HCT116 (cell line): ENCODE measurements at regions not wholly inside any gene's neighbourhood (a gene's known extent, or its start where the extent isn't known, plus 50 kb on each side); places are given as distances from the start of the nearest gene placed in this dataset.

Source experiments
- ATAC-seq: fragments of 200-7000 bp; cut with Tn5 transposase; 2 replicates; pipeline ENCODE4 v1.9.1; 2020; ENCODE audit warnings: mild to moderate bottlenecking, moderate library complexity
- BruUV-seq: library from RNA; stranded (reverse); fragments of 400-500 nt; replicated peaks from 2 replicates; lab custom pipeline; 2021; lab: Mats Ljungman, UMichigan
- CTCF ChIA-PET: fragments of 300-600 bp; sonication (Branson Sonifier 250); formaldehyde crosslinking; loops from one replicate; lab custom pipeline; 2021; ENCODE audit warnings: antibody characterized with exemption; lab: Charles Lee
- POLR2A ChIA-PET: fragments of 300-600, 350-600 bp; sonication (Branson Sonifier 250); formaldehyde crosslinking; loops from one replicate; lab custom pipeline; 2021; ENCODE audit warnings: antibody characterized with exemption; lab: Charles Lee
- RAD21 ChIA-PET, 2 experiments: fragments of 300-600 bp; sonication (Branson Sonifier 250); formaldehyde crosslinking; loops; one replicate each; lab custom pipeline; 2023; ENCODE audit warnings: low total read pairs in 2 of 2; ENCODE audit not compliant: uncharacterized antibody in 2 of 2, unreplicated experiment in 2 of 2, low non-redundant PET in 1 of 2; lab: Charles Lee
- DNase-seq: peaks from one replicate; pipeline ENCODE4 v3.0.0-alpha.2; 2010; ENCODE audit warnings: low read depth, low spot score
- H2AFZ ChIP-seq: fragments of 200-600 bp; shearing (Covaris generic), sonication (generic); 2 replicates; pipeline ENCODE4 v1.6.1; 2017; ENCODE audit warnings: low read depth, mixed run types, mixed read lengths, antibody characterized with exemption, low read length; ENCODE audit not compliant: poor library complexity, severe bottlenecking
- H3K27ac ChIP-seq: 2 replicates; pipeline ENCODE4 v1.5.1; 2012; ENCODE audit warnings: low read depth, low read length
- H3K27me3 ChIP-seq: fragments of 200-600 bp; sonication (generic); 2 replicates; pipeline ENCODE4 v1.6.1; 2016; ENCODE audit warnings: mixed run types, low read length, mixed read lengths; ENCODE audit not compliant: insufficient read depth
- H3K36me3 ChIP-seq, 2 experiments: fragments of 200-500 bp in 1 of 2; fragments of 200-600 bp in 1 of 2; sonication (Bioruptor generic) in 1 of 2; sonication (generic) in 1 of 2; 2 replicates each; pipeline versions ENCODE4 v1.5.1 to v1.6.1; 2014 to 2016; ENCODE audit warnings: low read length in 2 of 2, inconsistent platforms in 1 of 2, mixed read lengths in 1 of 2, mixed run types in 1 of 2; ENCODE audit not compliant: insufficient read depth in 2 of 2, control insufficient read depth in 1 of 2
- H3K4me1 ChIP-seq, 2 experiments: fragments of 200-600 bp in 1 of 2; sonication (generic) in 1 of 2; 2 replicates each; pipeline versions ENCODE4 v1.5.1 to v1.6.1; 2012 to 2017; ENCODE audit warnings: low read length in 2 of 2, inconsistent platforms in 1 of 2, mild to moderate bottlenecking in 1 of 2, mixed read lengths in 1 of 2, mixed run types in 1 of 2, moderate library complexity in 1 of 2; ENCODE audit not compliant: insufficient read depth in 2 of 2, control insufficient read depth in 1 of 2
- H3K4me2 ChIP-seq: fragments of 200-600 bp; sonication (generic); 2 replicates; pipeline ENCODE4 v1.6.1; 2017; ENCODE audit warnings: mixed run types, low read length, mixed read lengths
- H3K4me3 ChIP-seq, 2 experiments: fragments of 200-600 bp in 1 of 2; sonication (generic) in 1 of 2; replicated peaks in 1 of 2; 2 replicates each; pipeline ENCODE4 v1.5.1; 2011 to 2016; ENCODE audit warnings: low read length in 2 of 2, control low read depth in 1 of 2, low read depth in 1 of 2, mild to moderate bottlenecking in 1 of 2, mixed read lengths in 1 of 2, mixed run types in 1 of 2
- H3K79me2 ChIP-seq: fragments of 200-600 bp; sonication (generic); 2 replicates; pipeline ENCODE4 v1.6.1; 2017; ENCODE audit warnings: mild to moderate bottlenecking, mixed run types, low read length, moderate library complexity, mixed read lengths; ENCODE audit not compliant: insufficient read depth
- H3K9ac ChIP-seq: fragments of 200-600 bp; sonication (generic); 2 replicates; pipeline ENCODE4 v1.6.1; 2016; ENCODE audit warnings: low read length, mixed read lengths
- H3K9me2 ChIP-seq: fragments of 200-600 bp; sonication (generic), shearing (Covaris generic); 2 replicates; pipeline ENCODE4 v1.6.1; 2017; ENCODE audit warnings: mixed run types, mild to moderate bottlenecking, moderate library complexity; ENCODE audit not compliant: insufficient read depth
- H3K9me3 ChIP-seq, 2 experiments: fragments of 200-500 bp in 1 of 2; fragments of 200-600 bp in 1 of 2; sonication (Bioruptor generic) in 1 of 2; sonication (generic) in 1 of 2; 2 replicates each; pipeline ENCODE4 v1.6.1; 2014 to 2017; ENCODE audit warnings: low read length in 2 of 2, mixed read lengths in 2 of 2, inconsistent platforms in 1 of 2, low read depth in 1 of 2, mild to moderate bottlenecking in 1 of 2, mixed run types in 1 of 2, moderate library complexity in 1 of 2; ENCODE audit not compliant: control insufficient read depth in 1 of 2, insufficient read depth in 1 of 2
- H4K20me1 ChIP-seq: fragments of 200-600 bp; sonication (generic), shearing (Covaris generic); 2 replicates; pipeline ENCODE4 v1.6.1; 2017; ENCODE audit warnings: mixed run types, mild to moderate bottlenecking, moderate library complexity; ENCODE audit not compliant: insufficient read depth
- CEBPB ChIP-seq: IDR thresholded peaks from 2 replicates; pipeline ENCODE4 v1.6.1; 2012; ENCODE audit warnings: low read depth
- CTCF ChIP-seq, 3 experiments: fragments of 200-600 bp in 1 of 3; sonication (generic) in 1 of 3; IDR thresholded peaks in 2 of 3; conservative IDR thresholded peaks in 1 of 3; 2 replicates each; pipeline ENCODE4 v1.5.1; 2012 to 2017; ENCODE audit warnings: low read depth in 2 of 3, low read length in 2 of 3, antibody characterized with exemption in 1 of 3, borderline replicate concordance in 1 of 3, control low read depth in 1 of 3, mild to moderate bottlenecking in 1 of 3, mixed read lengths in 1 of 3, mixed run types in 1 of 3, moderate library complexity in 1 of 3; ENCODE audit not compliant: insufficient read depth in 1 of 3
- EGR1 ChIP-seq: IDR thresholded peaks from 2 replicates; pipeline ENCODE4 v1.6.1; 2012; ENCODE audit warnings: low read depth
- ELF1 ChIP-seq: IDR thresholded peaks from 2 replicates; pipeline ENCODE4 v1.6.1; 2012; ENCODE audit warnings: low read depth, borderline replicate concordance
- EZH2 ChIP-seq: fragments of 200-600 bp; sonication (generic); IDR thresholded peaks from 2 replicates; pipeline ENCODE4 v1.6.1; 2017; ENCODE audit warnings: antibody characterized with exemption, mixed run types
- FOSL1 ChIP-seq: IDR thresholded peaks from 2 replicates; pipeline ENCODE4 v1.6.1; 2012; ENCODE audit warnings: low read depth
- JUND ChIP-seq: IDR thresholded peaks from 2 replicates; pipeline ENCODE4 v1.6.1; 2012
- POLR2A ChIP-seq: IDR thresholded peaks from 2 replicates; pipeline ENCODE4 v1.7.0; 2011; ENCODE audit warnings: borderline replicate concordance; ENCODE audit not compliant: insufficient read depth, insufficient read length; ENCODE audit errors: extremely low read depth
- RAD21 ChIP-seq: IDR thresholded peaks from 2 replicates; pipeline ENCODE4 v1.6.1; 2012; ENCODE audit warnings: low read depth, mild to moderate bottlenecking
- SIN3A ChIP-seq: IDR thresholded peaks from 2 replicates; pipeline ENCODE4 v1.6.1; 2012; ENCODE audit warnings: low read depth
- SP1 ChIP-seq: IDR thresholded peaks from 2 replicates; pipeline ENCODE4 v1.6.1; 2012; ENCODE audit warnings: low read depth
- SRF ChIP-seq: IDR thresholded peaks from 2 replicates; pipeline ENCODE4 v1.6.1; 2012; ENCODE audit warnings: low read depth
- intact Hi-C: fragments of 100-400 bp; cut with micrococcal nuclease; formaldehyde crosslinking; loops from 2 replicates; pipeline ENCODE4 v1.10.0; 2022
- TF ChIP-seq, protein P1 (sequence below): IDR thresholded peaks from 2 replicates; pipeline ENCODE4 v1.6.1; 2012
- TF ChIP-seq, protein P2 (sequence below): IDR thresholded peaks from 2 replicates; pipeline ENCODE4 v1.6.1; 2012; ENCODE audit warnings: low read depth

GRCh38 chr22:22820626-22821025 lies 67.0 kb upstream of the IGLL5 start:
- ATAC-seq: no peak
- intact Hi-C loops: no loop called here
- POLR2A ChIA-PET: no interaction called here
- no peak for DNase-seq
- Histone ChIP-seq H3K36me3 (no peaks in the 10 kb centered on the region), H3K9me2 (no peaks in the 10 kb centered on the region), H4K20me1 (no peaks in the 10 kb centered on the region), H3K4me1 (no peaks in the 10 kb centered on the region), H3K9me3 (no peaks in the 10 kb centered on the region), H3K4me2 (no peak overlapping the region), H2AFZ (no peak overlapping the region), H3K27ac (no peak overlapping the region), H3K79me2 (no peaks in the 10 kb centered on the region), H3K9ac (no peak overlapping the region), H3K4me3 (no peak overlapping the region), H3K27me3 (no peaks in the 10 kb centered on the region)
- CTCF ChIA-PET: no interaction called here
- no TSS peak for BruUV-seq
- RAD21 ChIA-PET: no interaction called here
- no peak for TF ChIP-seq EZH2
- no peak for TF ChIP-seq JUND
- TF ChIP-seq, protein P1, sequence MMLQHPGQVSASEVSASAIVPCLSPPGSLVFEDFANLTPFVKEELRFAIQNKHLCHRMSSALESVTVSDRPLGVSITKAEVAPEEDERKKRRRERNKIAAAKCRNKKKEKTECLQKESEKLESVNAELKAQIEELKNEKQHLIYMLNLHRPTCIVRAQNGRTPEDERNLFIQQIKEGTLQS: no peak
- no peak for TF ChIP-seq EGR1
- no peak for TF ChIP-seq CTCF (IDR thresholded peaks at IDR 0.05 in 2 of 3, conservative IDR thresholded peaks at IDR 0.05 in 1 of 3; ENCODE audit: borderline replicate concordance in 1 of 3, insufficient read depth in 1 of 3, low read depth in 2 of 3, low read length in 2 of 3)
- TF ChIP-seq RAD21: no peak
- TF ChIP-seq SIN3A: no peak
- TF ChIP-seq SRF: no peak
- TF ChIP-seq FOSL1: no peak
- TF ChIP-seq POLR2A: no peak
- no peak for TF ChIP-seq CEBPB
- TF ChIP-seq, protein P2, sequence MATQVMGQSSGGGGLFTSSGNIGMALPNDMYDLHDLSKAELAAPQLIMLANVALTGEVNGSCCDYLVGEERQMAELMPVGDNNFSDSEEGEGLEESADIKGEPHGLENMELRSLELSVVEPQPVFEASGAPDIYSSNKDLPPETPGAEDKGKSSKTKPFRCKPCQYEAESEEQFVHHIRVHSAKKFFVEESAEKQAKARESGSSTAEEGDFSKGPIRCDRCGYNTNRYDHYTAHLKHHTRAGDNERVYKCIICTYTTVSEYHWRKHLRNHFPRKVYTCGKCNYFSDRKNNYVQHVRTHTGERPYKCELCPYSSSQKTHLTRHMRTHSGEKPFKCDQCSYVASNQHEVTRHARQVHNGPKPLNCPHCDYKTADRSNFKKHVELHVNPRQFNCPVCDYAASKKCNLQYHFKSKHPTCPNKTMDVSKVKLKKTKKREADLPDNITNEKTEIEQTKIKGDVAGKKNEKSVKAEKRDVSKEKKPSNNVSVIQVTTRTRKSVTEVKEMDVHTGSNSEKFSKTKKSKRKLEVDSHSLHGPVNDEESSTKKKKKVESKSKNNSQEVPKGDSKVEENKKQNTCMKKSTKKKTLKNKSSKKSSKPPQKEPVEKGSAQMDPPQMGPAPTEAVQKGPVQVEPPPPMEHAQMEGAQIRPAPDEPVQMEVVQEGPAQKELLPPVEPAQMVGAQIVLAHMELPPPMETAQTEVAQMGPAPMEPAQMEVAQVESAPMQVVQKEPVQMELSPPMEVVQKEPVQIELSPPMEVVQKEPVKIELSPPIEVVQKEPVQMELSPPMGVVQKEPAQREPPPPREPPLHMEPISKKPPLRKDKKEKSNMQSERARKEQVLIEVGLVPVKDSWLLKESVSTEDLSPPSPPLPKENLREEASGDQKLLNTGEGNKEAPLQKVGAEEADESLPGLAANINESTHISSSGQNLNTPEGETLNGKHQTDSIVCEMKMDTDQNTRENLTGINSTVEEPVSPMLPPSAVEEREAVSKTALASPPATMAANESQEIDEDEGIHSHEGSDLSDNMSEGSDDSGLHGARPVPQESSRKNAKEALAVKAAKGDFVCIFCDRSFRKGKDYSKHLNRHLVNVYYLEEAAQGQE: no peak
- TF ChIP-seq SP1: no peak
- TF ChIP-seq ELF1: no peak
